Smooth muscle cell (in vitro differentiated cells): ENCODE measurements at regions not wholly inside any gene's neighbourhood (a gene's known extent, or its start where the extent isn't known, plus 50 kb on each side); places are given as distances from the start of the nearest gene placed in this dataset.

Source experiments
- DNase-seq: peaks from one replicate; lab custom pipeline; 2025; ENCODE audit not compliant: unreplicated experiment; lab: John Stamatoyannopoulos, UW
- H2AFZ ChIP-seq: fragments of 200-600 bp; sonication (generic); 2 replicates; pipeline ENCODE4 v1.6.0; 2016; ENCODE audit warnings: antibody characterized with exemption, low read depth, mild to moderate bottlenecking
- H3F3A ChIP-seq: fragments of 200-600 bp; sonication (generic); 2 replicates; pipeline ENCODE4 v1.6.0; 2017; ENCODE audit warnings: antibody characterized with exemption, low read depth
- H3K27ac ChIP-seq: fragments of 200-600 bp; sonication (generic); 2 replicates; pipeline ENCODE4 v1.5.1; 2016; ENCODE audit warnings: low read depth, mild to moderate bottlenecking
- H3K27me3 ChIP-seq: fragments of 200-600 bp; sonication (generic); 2 replicates; pipeline ENCODE4 v1.6.1; 2016; ENCODE audit warnings: low read depth, mild to moderate bottlenecking
- H3K36me3 ChIP-seq: fragments of 200-600 bp; sonication (generic); 2 replicates; pipeline ENCODE4 v1.5.1; 2016; ENCODE audit warnings: low read depth
- H3K4me1 ChIP-seq: fragments of 200-600 bp; sonication (generic); 2 replicates; pipeline ENCODE4 v1.5.1; 2016; ENCODE audit warnings: low read depth
- H3K4me2 ChIP-seq: fragments of 200-600 bp; sonication (generic); 2 replicates; pipeline ENCODE4 v1.6.0; 2016; ENCODE audit warnings: mild to moderate bottlenecking
- H3K4me3 ChIP-seq: fragments of 200-600 bp; sonication (generic); 2 replicates; pipeline ENCODE4 v1.5.1; 2016; ENCODE audit warnings: mild to moderate bottlenecking
- H3K79me2 ChIP-seq: fragments of 200-600 bp; sonication (generic); 2 replicates; pipeline ENCODE4 v1.6.0; 2016; ENCODE audit warnings: low read depth, mild to moderate bottlenecking
- H3K9ac ChIP-seq: fragments of 200-600 bp; sonication (generic); 2 replicates; pipeline ENCODE4 v1.6.0; 2016; ENCODE audit warnings: low read depth
- H3K9me3 ChIP-seq: fragments of 200-600 bp; sonication (generic); replicated peaks from 2 replicates; pipeline ENCODE4 v1.5.1; 2016; ENCODE audit warnings: low read depth
- H4K20me1 ChIP-seq: fragments of 200-600 bp; sonication (generic); 2 replicates; pipeline ENCODE4 v1.6.0; 2016; ENCODE audit warnings: low read depth
- WGBS: methylation state at CpG from one replicate; pipeline ENCODE4 v1.1.7; 2016; ENCODE audit warnings: low lambda C conversion rate; 5-methylcytosine and 5-hydroxymethylcytosine counted together
- TF ChIP-seq, protein P1 (sequence below): fragments of 200-600 bp; sonication (generic); IDR thresholded peaks from 2 replicates; pipeline ENCODE4 v1.5.1; 2017; ENCODE audit warnings: borderline replicate concordance, mild to moderate bottlenecking, antibody characterized with exemption; ENCODE audit not compliant: insufficient read depth, poor library complexity, severe bottlenecking

DNA sequence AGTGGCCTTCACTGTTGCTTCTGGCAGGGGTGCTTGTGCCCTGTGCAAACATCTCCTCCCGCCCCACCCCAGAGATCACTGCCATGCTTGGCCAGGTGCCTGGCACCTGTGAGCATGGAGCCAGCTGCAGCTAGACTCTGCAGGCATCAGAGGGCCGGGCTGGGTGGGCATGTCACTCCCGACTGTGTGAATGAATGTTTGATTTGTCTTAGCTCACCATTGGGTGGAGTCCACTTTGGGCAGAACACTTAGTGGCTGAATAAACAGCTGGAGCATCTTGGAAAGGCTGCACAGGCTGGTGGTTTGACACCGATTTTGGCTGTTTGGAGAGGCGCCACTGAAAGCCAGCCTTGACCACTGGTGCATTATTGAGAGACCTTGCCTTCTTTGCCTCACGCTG is 267.3 kb downstream of the DLEU7 start:
- H3K9me3 ChIP-seq = no peaks in the 10 kb centered on the region
- H3K27ac ChIP-seq = no peak overlapping the region
- no peak overlapping the region for H3K4me3 ChIP-seq
- H3K27me3 ChIP-seq = no peaks in the 10 kb centered on the region
- H3K4me1 ChIP-seq = no peaks in the 10 kb centered on the region
- WGBS = 89% methylated on average over 6 of the region's 6 CpGs
- no peaks in the 10 kb centered on the region for H3K36me3 ChIP-seq
- H3F3A ChIP-seq = no peaks in the 10 kb centered on the region
- no peaks in the 10 kb centered on the region for H4K20me1 ChIP-seq
- no peak for DNase-seq
- TF ChIP-seq, protein P1, sequence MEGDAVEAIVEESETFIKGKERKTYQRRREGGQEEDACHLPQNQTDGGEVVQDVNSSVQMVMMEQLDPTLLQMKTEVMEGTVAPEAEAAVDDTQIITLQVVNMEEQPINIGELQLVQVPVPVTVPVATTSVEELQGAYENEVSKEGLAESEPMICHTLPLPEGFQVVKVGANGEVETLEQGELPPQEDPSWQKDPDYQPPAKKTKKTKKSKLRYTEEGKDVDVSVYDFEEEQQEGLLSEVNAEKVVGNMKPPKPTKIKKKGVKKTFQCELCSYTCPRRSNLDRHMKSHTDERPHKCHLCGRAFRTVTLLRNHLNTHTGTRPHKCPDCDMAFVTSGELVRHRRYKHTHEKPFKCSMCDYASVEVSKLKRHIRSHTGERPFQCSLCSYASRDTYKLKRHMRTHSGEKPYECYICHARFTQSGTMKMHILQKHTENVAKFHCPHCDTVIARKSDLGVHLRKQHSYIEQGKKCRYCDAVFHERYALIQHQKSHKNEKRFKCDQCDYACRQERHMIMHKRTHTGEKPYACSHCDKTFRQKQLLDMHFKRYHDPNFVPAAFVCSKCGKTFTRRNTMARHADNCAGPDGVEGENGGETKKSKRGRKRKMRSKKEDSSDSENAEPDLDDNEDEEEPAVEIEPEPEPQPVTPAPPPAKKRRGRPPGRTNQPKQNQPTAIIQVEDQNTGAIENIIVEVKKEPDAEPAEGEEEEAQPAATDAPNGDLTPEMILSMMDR = no peak
- no peaks in the 10 kb centered on the region for H3K79me2 ChIP-seq
- H2AFZ ChIP-seq = no peak overlapping the region
- no peak overlapping the region for H3K9ac ChIP-seq
- no peak overlapping the region for H3K4me2 ChIP-seq

- WGBS = 87% methylated on average over 2 of the region's 2 CpGs
- no peaks in the 10 kb centered on the region for H4K20me1 ChIP-seq
Measured at GRCh38 chr13:50577806-50578205, 265.7 kb downstream of the DLEU7 start.

GRCh38 chr13:50580684-50581305 is 262.7 kb downstream of the DLEU7 start:
- H3K9ac ChIP-seq = no peak overlapping the region

More at GRCh38 chr13:50577806-50578205, 265.7 kb downstream of the DLEU7 start:
- Histone ChIP-seq H3K9me3 (no peaks in the 10 kb centered on the region), H3K27me3 (no peaks in the 10 kb centered on the region), H3F3A (peaks cover 6% of the 10 kb centered on the region), H3K79me2 (no peaks in the 10 kb centered on the region), H3K4me1 (no peaks in the 10 kb centered on the region), H3K9ac (no peak overlapping the region), H3K36me3 (no peaks in the 10 kb centered on the region), H3K4me2 (no peak overlapping the region), H2AFZ (no peak overlapping the region), H3K27ac (no peak overlapping the region), H3K4me3 (no peak overlapping the region)
- TF ChIP-seq, protein P1 = no peak
- no peak for DNase-seq

More at GRCh38 chr13:50580684-50581305, 262.7 kb downstream of the DLEU7 start:
- H3K79me2 ChIP-seq = no peaks in the 10 kb centered on the region
- no peak overlapping the region for H3K4me3 ChIP-seq
- H2AFZ ChIP-seq = no peak overlapping the region
- peak overlapping the region; percentile 46 for H3K4me2 ChIP-seq
- no peaks in the 10 kb centered on the region for H3K9me3 ChIP-seq
- H3K27me3 ChIP-seq = no peaks in the 10 kb centered on the region
- DNase-seq = no peak
- no peaks in the 10 kb centered on the region for H4K20me1 ChIP-seq
- peaks cover 5% of the 10 kb centered on the region for H3K4me1 ChIP-seq
- peaks cover 6% of the 10 kb centered on the region for H3F3A ChIP-seq
- TF ChIP-seq, protein P1 = peak; percentile 17
- peak overlapping the region; percentile 57 for H3K27ac ChIP-seq
- 53% methylated on average over 4 of the region's 4 CpGs for WGBS
- H3K36me3 ChIP-seq = no peaks in the 10 kb centered on the region
